GM10266 (cell line): ENCODE measurements at regions not wholly inside any gene's neighbourhood (a gene's known extent, or its start where the extent isn't known, plus 50 kb on each side); places are given as distances from the start of the nearest gene placed in this dataset.

Experiments
- DNase-seq: peaks from one replicate; pipeline ENCODE4 v3.0.0; 2012; ENCODE audit errors: extremely low spot score
- TF ChIP-seq, protein P1 (sequence below): IDR thresholded peaks from 2 replicates; pipeline ENCODE4 v1.5.1; 2012; ENCODE audit warnings: mild to moderate bottlenecking, low read depth; ENCODE audit not compliant: control insufficient read depth, insufficient read depth; ENCODE audit errors: missing control alignments

GRCh38 chr1:234839663-234840062, 229.7 kb upstream of the IRF2BP2 start:
- DNase-seq = no peak

DNA sequence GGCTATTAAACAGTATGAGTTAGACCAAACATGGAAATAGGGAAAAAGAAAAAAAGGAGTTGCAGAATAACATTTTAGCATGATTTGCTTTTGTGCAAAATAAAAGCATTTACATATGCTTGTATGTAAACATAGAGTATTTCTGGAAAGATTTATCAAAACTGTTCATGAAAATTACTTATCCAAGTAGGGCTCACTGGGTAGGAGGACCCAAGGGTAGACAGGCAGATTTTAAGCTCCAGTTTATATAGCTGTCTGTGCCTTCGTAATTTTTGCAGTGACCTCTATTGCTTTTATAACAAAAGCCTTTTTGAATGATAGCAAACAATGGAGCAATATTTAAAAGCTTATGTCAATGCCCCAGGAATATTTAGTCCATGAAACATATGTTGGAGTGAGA, 228.8 kb upstream of the IRF2BP2 start:
- TF ChIP-seq, protein P1, sequence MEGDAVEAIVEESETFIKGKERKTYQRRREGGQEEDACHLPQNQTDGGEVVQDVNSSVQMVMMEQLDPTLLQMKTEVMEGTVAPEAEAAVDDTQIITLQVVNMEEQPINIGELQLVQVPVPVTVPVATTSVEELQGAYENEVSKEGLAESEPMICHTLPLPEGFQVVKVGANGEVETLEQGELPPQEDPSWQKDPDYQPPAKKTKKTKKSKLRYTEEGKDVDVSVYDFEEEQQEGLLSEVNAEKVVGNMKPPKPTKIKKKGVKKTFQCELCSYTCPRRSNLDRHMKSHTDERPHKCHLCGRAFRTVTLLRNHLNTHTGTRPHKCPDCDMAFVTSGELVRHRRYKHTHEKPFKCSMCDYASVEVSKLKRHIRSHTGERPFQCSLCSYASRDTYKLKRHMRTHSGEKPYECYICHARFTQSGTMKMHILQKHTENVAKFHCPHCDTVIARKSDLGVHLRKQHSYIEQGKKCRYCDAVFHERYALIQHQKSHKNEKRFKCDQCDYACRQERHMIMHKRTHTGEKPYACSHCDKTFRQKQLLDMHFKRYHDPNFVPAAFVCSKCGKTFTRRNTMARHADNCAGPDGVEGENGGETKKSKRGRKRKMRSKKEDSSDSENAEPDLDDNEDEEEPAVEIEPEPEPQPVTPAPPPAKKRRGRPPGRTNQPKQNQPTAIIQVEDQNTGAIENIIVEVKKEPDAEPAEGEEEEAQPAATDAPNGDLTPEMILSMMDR = no peak
- no peak for DNase-seq

More at GRCh38 chr1:234839663-234840062, 229.7 kb upstream of the IRF2BP2 start:
- TF ChIP-seq, protein P1 = no peak

DNA sequence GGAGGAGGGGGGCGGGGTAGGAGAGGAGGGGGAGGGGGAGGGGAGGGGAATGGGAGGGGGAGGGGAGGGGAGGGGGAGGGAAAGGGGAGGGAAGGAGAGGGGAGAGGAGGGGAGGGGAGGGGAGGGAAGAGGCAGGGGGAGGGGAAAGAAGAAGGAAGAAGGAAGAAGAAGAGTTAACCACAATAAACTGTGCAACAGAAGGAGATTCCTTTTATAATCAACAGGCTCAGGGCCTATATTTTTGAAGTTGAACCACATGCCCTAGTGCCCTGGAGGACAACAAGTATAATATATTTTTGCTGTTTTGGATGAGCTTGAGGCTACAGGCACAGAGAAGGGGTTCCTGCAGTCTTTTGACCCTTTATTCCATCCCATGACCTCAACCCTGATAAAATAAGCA, 228.2 kb upstream of the IRF2BP2 start:
- no peak for DNase-seq
- TF ChIP-seq, protein P1 = no peak

- TF ChIP-seq, protein P1 = no peak
- DNase-seq = no peak
Observed at GRCh38 chr1:234837713-234838112, 227.7 kb upstream of the IRF2BP2 start.

GRCh38 chr1:234836776-234837357, 226.9 kb upstream of the IRF2BP2 start:
- TF ChIP-seq, protein P1 = no peak
- no peak for DNase-seq

DNA sequence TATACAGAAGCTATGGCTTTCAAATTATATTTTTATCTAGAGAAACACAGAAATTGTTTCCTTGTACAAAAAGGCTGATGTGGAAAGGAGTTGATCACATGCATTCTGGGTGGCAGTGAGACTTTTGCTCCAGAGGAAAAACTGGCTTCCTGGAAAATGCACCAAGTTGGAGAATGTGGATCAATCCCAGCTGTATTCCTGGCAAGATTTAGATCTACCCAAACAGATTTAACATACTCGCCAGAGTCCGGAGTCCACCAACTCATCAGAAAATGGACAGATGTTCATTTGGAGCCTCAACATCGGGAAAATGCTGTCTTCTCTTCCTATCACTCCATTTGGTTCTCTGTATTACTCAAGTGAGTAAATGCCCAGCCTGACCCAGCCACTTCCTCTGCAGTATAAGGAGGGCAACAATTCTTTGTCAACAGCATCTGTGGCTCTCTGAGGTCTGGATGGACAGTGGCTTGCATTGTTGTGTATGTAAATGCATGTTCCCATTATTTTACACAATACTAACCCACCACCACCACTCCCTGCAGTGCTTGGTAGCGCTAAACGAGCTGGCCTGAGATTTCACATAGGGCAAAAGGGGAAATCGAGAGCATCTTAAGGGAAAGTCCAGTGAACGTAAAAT, 226.2 kb upstream of the IRF2BP2 start:
- DNase-seq = no peak

DNA sequence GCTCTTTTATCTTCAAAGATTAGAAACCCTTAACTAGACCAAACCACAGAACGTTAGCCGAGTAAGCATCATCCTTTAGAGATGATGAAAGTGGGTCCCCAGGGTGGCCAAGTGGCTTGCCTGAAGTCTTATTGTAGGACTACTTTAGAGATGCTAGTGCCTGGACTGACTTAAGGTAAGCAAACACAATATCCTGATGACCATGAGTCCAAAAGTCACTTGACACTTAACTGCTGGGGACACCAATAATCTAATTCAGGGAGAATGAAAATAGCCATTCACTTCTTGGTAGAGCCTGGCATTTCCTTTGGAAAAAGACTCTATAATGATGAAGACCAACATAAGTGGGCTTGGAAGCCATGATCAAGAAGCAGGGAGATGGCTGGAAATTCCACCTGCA, 225.3 kb upstream of the IRF2BP2 start:
- TF ChIP-seq, protein P1 = no peak
- no peak for DNase-seq

More for the DNA sequence above, 226.2 kb upstream of the IRF2BP2 start:
- TF ChIP-seq, protein P1 = no peak
